Endothelial cell of umbilical vein (primary cell): ENCODE measurements at regions not wholly inside any gene's neighbourhood (a gene's known extent, or its start where the extent isn't known, plus 50 kb on each side); places are given as distances from the start of the nearest gene placed in this dataset.

ENCODE experiments used
- BruUV-seq: library from RNA; stranded (reverse); fragments of 400-500 nt; replicated peaks from 2 replicates; lab custom pipeline; 2021; lab: Mats Ljungman, UMichigan
- CTCF ChIA-PET: fragments of 300-600, 350-600 bp; sonication (Branson Sonifier 250); formaldehyde crosslinking; loops from one replicate; lab custom pipeline; 2021; ENCODE audit warnings: antibody characterized with exemption, inconsistent platforms; lab: Charles Lee
- POLR2A ChIA-PET: fragments of 300-600, 350-600 bp; sonication (Branson Sonifier 250); formaldehyde crosslinking; loops from one replicate; lab custom pipeline; 2021; ENCODE audit warnings: antibody characterized with exemption, inconsistent platforms; lab: Charles Lee
- DNase-seq: peaks from one replicate; pipeline ENCODE4 v3.0.0-alpha.2; 2011; ENCODE audit warnings: low read depth, low spot score
- FAIRE-seq: peaks from 2 replicates; lab custom pipeline; 2011; peaks lifted over from hg19 to GRCh38; lab: Jason Lieb, UNC
- H2AFZ ChIP-seq: 2 replicates; pipeline ENCODE4 v1.6.0; 2012; ENCODE audit warnings: low read depth, low read length, control low read depth, inconsistent platforms
- H3K27ac ChIP-seq: 2 replicates; pipeline ENCODE4 v1.5.1; 2011; ENCODE audit warnings: low read depth, mild to moderate bottlenecking, control low read depth, low read length, moderate library complexity; ENCODE audit not compliant: insufficient read depth
- H3K27me3 ChIP-seq, 2 experiments: 2 replicates each; pipeline versions ENCODE4 v1.6.0 to v1.6.1; 2011; ENCODE audit warnings: low read length in 2 of 2, mixed read lengths in 1 of 2; ENCODE audit not compliant: control insufficient read depth in 2 of 2, insufficient read depth in 2 of 2
- H3K36me3 ChIP-seq, 2 experiments: 2 replicates in 1 of 2; 3 replicates in 1 of 2; pipeline ENCODE4 v1.5.1; 2011; ENCODE audit warnings: low read length in 2 of 2, mild to moderate bottlenecking in 1 of 2, moderate library complexity in 1 of 2; ENCODE audit not compliant: control insufficient read depth in 2 of 2, insufficient read depth in 2 of 2; ENCODE audit errors: extremely low read depth in 1 of 2
- H3K4me1 ChIP-seq: 3 replicates; pipeline ENCODE4 v1.5.1; 2011; ENCODE audit warnings: mild to moderate bottlenecking, low read length; ENCODE audit not compliant: control insufficient read depth, insufficient read depth; ENCODE audit errors: extremely low read depth
- H3K4me2 ChIP-seq: 2 replicates; pipeline ENCODE4 v1.6.1; 2011; ENCODE audit warnings: low read length, control low read depth, mixed read lengths; ENCODE audit not compliant: insufficient read depth
- H3K4me3 ChIP-seq, 3 experiments: fragments of 200-600 bp in 1 of 3; sonication (generic), shearing (Covaris generic) in 1 of 3; replicated peaks in 1 of 3; 2 replicates each; pipeline ENCODE4 v1.5.1; 2011 to 2016; ENCODE audit warnings: control low read depth in 3 of 3, low read length in 3 of 3, mild to moderate bottlenecking in 2 of 3, inconsistent platforms in 1 of 3, low read depth in 1 of 3, moderate library complexity in 1 of 3; ENCODE audit not compliant: insufficient read depth in 1 of 3
- H3K79me2 ChIP-seq: 2 replicates; pipeline ENCODE4 v1.6.0; 2012; ENCODE audit warnings: low read length, inconsistent platforms; ENCODE audit not compliant: control insufficient read depth, insufficient read depth
- H3K9ac ChIP-seq: replicated peaks from 2 replicates; pipeline ENCODE3; 2011; ENCODE audit warnings: low read length, control low read depth; ENCODE audit not compliant: insufficient read depth; ENCODE audit errors: extremely low read depth
- H3K9me1 ChIP-seq: replicated peaks from 3 replicates; pipeline ENCODE4 v1.6.0; 2011; ENCODE audit warnings: mild to moderate bottlenecking, low read length; ENCODE audit not compliant: control insufficient read depth, insufficient read depth; ENCODE audit errors: extremely low read depth
- H3K9me3 ChIP-seq: replicated peaks from 2 replicates; pipeline ENCODE4 v1.5.1; 2012; ENCODE audit warnings: low read length, inconsistent platforms; ENCODE audit not compliant: control insufficient read depth, insufficient read depth
- H4K20me1 ChIP-seq: replicated peaks from 2 replicates; pipeline ENCODE3; 2011; ENCODE audit warnings: mild to moderate bottlenecking, low read length; ENCODE audit not compliant: control insufficient read depth, insufficient read depth; ENCODE audit errors: extremely low read depth
- CTCF ChIP-seq, 2 donors: IDR thresholded peaks; 1 replicate in 1 of 2; 2 replicates in 1 of 2; pipeline ENCODE4 v1.5.1; 2011; ENCODE audit warnings: low read length in 2 of 2, mild to moderate bottlenecking in 2 of 2, moderate library complexity in 2 of 2, control low read depth in 1 of 2, inconsistent platforms in 1 of 2, low read depth in 1 of 2; ENCODE audit not compliant: insufficient read depth in 1 of 2; ENCODE audit errors: extremely low read depth in 1 of 2
- EZH2 ChIP-seq: IDR thresholded peaks from 2 replicates; pipeline ENCODE4 v1.6.1; 2012; ENCODE audit warnings: borderline replicate concordance, low read depth, mild to moderate bottlenecking, moderate library complexity, low read length, inconsistent platforms; ENCODE audit not compliant: severe bottlenecking
- FOS ChIP-seq: IDR thresholded peaks from 2 replicates; pipeline ENCODE4 v1.6.1; 2011; ENCODE audit warnings: mild to moderate bottlenecking, low read length, moderate library complexity, borderline replicate concordance; ENCODE audit not compliant: insufficient read depth
- GATA2 ChIP-seq: IDR thresholded peaks from 2 replicates; pipeline ENCODE4 v1.7.0; 2011; ENCODE audit warnings: low read depth, mild to moderate bottlenecking, moderate library complexity, mixed read lengths, low read length; ENCODE audit not compliant: insufficient read length, insufficient read depth
- JUN ChIP-seq: IDR thresholded peaks from 2 replicates; pipeline ENCODE4 v1.6.1; 2011; ENCODE audit warnings: borderline replicate concordance, low read depth; ENCODE audit not compliant: insufficient read length, insufficient read depth
- MAX ChIP-seq: IDR thresholded peaks from 2 replicates; pipeline ENCODE4 v1.6.1; 2011; ENCODE audit not compliant: insufficient read depth, insufficient read length
- MYC ChIP-seq: IDR thresholded peaks from one replicate; pipeline ENCODE4 v1.6.1; 2011; ENCODE audit warnings: mild to moderate bottlenecking, low read depth, low read length
- POLR2A ChIP-seq: IDR thresholded peaks from 2 replicates; pipeline ENCODE4 v1.6.1; 2012; ENCODE audit warnings: low read depth, mild to moderate bottlenecking, control low read depth, low read length
- POLR2AphosphoS5 ChIP-seq: IDR thresholded peaks from 2 replicates; pipeline ENCODE4 v1.6.1; 2012; ENCODE audit warnings: low read depth, mild to moderate bottlenecking, control low read depth, low read length, moderate library complexity; ENCODE audit not compliant: insufficient read depth
- dilution Hi-C: fragments of 300-500 bp; cut with MboI; formaldehyde crosslinking; loops from one replicate; pipeline ENCODE4 v1.15.0; 2019; ENCODE audit warnings: low sequenced_read_pairs; ENCODE audit not compliant: extremely low pct_ligation_motif_present
- intact Hi-C: fragments of 100-400 bp; cut with micrococcal nuclease; formaldehyde crosslinking; loops from one replicate; pipeline ENCODE4 v1.10.0; 2022

- no peak overlapping the region for H3K4me3 ChIP-seq
- no peak overlapping the region for H3K27ac ChIP-seq
- H3K79me2 ChIP-seq, result no peaks in the 10 kb centered on the region
- H2AFZ ChIP-seq, result no peak overlapping the region
- ChIA-PET POLR2A (no interaction called here), CTCF (no interaction called here)
- intact Hi-C loops (no loop called here), dilution Hi-C loops (no loop called here)
- H3K36me3 ChIP-seq, result no peaks in the 10 kb centered on the region
- no peak overlapping the region for H3K4me2 ChIP-seq
- no peaks in the 10 kb centered on the region for H3K9me1 ChIP-seq
- no peak for FAIRE-seq
- BruUV-seq, result no TSS peak
- no peaks in the 10 kb centered on the region for H4K20me1 ChIP-seq
- TF ChIP-seq EZH2, result no peak
- no peak for TF ChIP-seq GATA2
- no peak for TF ChIP-seq MAX
- no peak for TF ChIP-seq FOS
- no peak for TF ChIP-seq JUN
- no peak for TF ChIP-seq MYC
- TF ChIP-seq POLR2A, result no peak
- TF ChIP-seq POLR2AphosphoS5, result no peak
- TF ChIP-seq CTCF (IDR thresholded peaks at IDR 0.05; ENCODE audit: extremely low read depth in 1 of 2, insufficient read depth in 1 of 2, low read depth in 1 of 2, low read length in 2 of 2), result no peak
- H3K9me3 ChIP-seq, result peaks cover 7% of the 10 kb centered on the region
- H3K4me1 ChIP-seq, result no peaks in the 10 kb centered on the region
- DNase-seq, result no peak
- no peaks in the 10 kb centered on the region for H3K27me3 ChIP-seq
- no peak overlapping the region for H3K9ac ChIP-seq
Measured at GRCh38 chr2:21981127-21981526, 857.4 kb downstream of the TDRD15 start.
